ENCODE measurements at regions not wholly inside any gene's neighbourhood (a gene's known extent, or its start where the extent isn't known, plus 50 kb on each side); places are given as distances from the start of the nearest gene placed in this dataset.

DNA sequence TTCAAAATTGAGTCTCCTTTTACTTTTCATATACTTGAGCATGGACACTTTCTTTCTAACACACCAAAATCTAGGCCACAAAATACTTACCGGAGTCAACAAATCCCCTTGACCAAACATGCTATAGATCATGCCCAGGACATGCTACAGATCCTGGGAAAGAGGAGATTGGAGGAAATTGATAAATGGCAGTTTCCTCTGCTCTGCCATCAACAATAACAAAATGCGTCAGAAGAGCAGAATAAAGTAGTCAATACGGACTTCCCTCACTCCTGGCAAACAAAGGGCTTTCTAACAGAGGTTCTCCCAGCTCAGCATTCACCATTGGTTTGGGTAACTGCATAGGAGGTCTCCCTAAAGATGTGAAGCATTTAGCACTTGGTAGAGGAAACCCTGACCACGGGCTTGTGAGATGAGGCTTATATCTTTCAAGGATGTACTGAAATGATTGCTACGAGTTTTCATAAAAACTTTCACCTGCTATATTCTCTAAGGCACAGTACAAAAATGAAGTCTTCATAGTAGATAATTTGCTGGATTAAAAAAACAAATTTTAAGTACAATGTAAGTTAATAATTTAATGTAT lies 283.8 kb upstream of the RUNX1 start:
- TF ChIP-seq, protein P1, sequence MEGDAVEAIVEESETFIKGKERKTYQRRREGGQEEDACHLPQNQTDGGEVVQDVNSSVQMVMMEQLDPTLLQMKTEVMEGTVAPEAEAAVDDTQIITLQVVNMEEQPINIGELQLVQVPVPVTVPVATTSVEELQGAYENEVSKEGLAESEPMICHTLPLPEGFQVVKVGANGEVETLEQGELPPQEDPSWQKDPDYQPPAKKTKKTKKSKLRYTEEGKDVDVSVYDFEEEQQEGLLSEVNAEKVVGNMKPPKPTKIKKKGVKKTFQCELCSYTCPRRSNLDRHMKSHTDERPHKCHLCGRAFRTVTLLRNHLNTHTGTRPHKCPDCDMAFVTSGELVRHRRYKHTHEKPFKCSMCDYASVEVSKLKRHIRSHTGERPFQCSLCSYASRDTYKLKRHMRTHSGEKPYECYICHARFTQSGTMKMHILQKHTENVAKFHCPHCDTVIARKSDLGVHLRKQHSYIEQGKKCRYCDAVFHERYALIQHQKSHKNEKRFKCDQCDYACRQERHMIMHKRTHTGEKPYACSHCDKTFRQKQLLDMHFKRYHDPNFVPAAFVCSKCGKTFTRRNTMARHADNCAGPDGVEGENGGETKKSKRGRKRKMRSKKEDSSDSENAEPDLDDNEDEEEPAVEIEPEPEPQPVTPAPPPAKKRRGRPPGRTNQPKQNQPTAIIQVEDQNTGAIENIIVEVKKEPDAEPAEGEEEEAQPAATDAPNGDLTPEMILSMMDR (IDR thresholded peaks at IDR 0.05) = no peak
- no peak for TF ChIP-seq POLR2A (IDR thresholded peaks at IDR 0.05)
- TF ChIP-seq EP300 (IDR thresholded peaks at IDR 0.05) = no peak

Measured in tibial nerve (tissue), 4 donors.